Loucy (cell line): ENCODE measurements at regions not wholly inside any gene's neighbourhood (a gene's known extent, or its start where the extent isn't known, plus 50 kb on each side); places are given as distances from the start of the nearest gene placed in this dataset.
"Not testable (repeated sequence)": the region's sequence is repeated elsewhere in the genome, so short reads cannot be mapped to it uniquely, and the experiment has no call there.

ENCODE experiments used
- EZH2phosphoT487 ChIP-seq: fragments of 200-600 bp; IDR thresholded peaks from 2 replicates; pipeline ENCODE4 v1.6.1; 2018; ENCODE audit warnings: antibody characterized with exemption, mild to moderate bottlenecking, moderate library complexity, borderline replicate concordance
- TF ChIP-seq, protein P1 (sequence below): fragments of 200-600 bp; sonication (generic); conservative IDR thresholded peaks from 2 replicates; pipeline ENCODE4 v1.5.1; 2014; ENCODE audit warnings: mild to moderate bottlenecking, antibody characterized with exemption, low read length

DNA sequence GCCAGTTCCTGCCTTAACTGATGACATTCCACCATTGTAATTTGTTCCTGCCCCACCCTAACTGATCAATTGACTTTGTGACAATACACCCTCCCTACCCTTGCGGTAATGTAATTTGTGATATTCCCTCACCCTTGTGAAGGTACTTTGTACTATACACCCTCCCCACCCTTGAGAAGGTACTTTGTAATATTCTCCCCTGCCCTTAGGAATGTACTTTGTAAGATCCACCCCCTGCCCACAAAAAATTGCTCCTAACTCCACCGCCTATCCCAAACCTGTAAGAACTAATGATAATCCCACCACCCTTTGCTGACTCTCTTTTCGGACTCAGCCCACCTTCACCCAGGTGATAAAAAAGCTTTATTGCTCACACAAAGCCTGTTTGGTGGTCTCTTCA, 288.5 kb upstream of the GK2 start:
- TF ChIP-seq, protein P1, sequence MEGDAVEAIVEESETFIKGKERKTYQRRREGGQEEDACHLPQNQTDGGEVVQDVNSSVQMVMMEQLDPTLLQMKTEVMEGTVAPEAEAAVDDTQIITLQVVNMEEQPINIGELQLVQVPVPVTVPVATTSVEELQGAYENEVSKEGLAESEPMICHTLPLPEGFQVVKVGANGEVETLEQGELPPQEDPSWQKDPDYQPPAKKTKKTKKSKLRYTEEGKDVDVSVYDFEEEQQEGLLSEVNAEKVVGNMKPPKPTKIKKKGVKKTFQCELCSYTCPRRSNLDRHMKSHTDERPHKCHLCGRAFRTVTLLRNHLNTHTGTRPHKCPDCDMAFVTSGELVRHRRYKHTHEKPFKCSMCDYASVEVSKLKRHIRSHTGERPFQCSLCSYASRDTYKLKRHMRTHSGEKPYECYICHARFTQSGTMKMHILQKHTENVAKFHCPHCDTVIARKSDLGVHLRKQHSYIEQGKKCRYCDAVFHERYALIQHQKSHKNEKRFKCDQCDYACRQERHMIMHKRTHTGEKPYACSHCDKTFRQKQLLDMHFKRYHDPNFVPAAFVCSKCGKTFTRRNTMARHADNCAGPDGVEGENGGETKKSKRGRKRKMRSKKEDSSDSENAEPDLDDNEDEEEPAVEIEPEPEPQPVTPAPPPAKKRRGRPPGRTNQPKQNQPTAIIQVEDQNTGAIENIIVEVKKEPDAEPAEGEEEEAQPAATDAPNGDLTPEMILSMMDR: not testable (repeated sequence)
- not testable (repeated sequence) for TF ChIP-seq EZH2phosphoT487
